SK-N-SH (cell line): ENCODE measurements at regions not wholly inside any gene's neighbourhood (a gene's known extent, or its start where the extent isn't known, plus 50 kb on each side); places are given as distances from the start of the nearest gene placed in this dataset.

Experiments used
- FOSL2 ChIP-seq: IDR thresholded peaks from 2 replicates; pipeline ENCODE4 v1.4.0; 2012; ENCODE audit warnings: low read depth, mild to moderate bottlenecking, moderate library complexity, borderline replicate concordance
- MAX ChIP-seq: IDR thresholded peaks from 2 replicates; pipeline ENCODE4 v1.4.0; 2012; ENCODE audit warnings: low read depth
- TAF1 ChIP-seq: IDR thresholded peaks from 2 replicates; pipeline ENCODE4 v1.6.1; 2012; ENCODE audit warnings: low read depth, mild to moderate bottlenecking, low read length, moderate library complexity, borderline replicate concordance
- TF ChIP-seq, protein P1 (sequence below): IDR thresholded peaks from 2 replicates; pipeline ENCODE4 v1.6.1; 2012; ENCODE audit warnings: mild to moderate bottlenecking, low read depth, low read length, moderate library complexity
- TF ChIP-seq, protein P2 (sequence below): IDR thresholded peaks from 2 replicates; pipeline ENCODE4 v1.4.0; 2012; ENCODE audit warnings: low read depth, borderline replicate concordance

- TF ChIP-seq MAX (no peak), TAF1 (no peak), FOSL2 (no peak)
- TF ChIP-seq, protein P1, sequence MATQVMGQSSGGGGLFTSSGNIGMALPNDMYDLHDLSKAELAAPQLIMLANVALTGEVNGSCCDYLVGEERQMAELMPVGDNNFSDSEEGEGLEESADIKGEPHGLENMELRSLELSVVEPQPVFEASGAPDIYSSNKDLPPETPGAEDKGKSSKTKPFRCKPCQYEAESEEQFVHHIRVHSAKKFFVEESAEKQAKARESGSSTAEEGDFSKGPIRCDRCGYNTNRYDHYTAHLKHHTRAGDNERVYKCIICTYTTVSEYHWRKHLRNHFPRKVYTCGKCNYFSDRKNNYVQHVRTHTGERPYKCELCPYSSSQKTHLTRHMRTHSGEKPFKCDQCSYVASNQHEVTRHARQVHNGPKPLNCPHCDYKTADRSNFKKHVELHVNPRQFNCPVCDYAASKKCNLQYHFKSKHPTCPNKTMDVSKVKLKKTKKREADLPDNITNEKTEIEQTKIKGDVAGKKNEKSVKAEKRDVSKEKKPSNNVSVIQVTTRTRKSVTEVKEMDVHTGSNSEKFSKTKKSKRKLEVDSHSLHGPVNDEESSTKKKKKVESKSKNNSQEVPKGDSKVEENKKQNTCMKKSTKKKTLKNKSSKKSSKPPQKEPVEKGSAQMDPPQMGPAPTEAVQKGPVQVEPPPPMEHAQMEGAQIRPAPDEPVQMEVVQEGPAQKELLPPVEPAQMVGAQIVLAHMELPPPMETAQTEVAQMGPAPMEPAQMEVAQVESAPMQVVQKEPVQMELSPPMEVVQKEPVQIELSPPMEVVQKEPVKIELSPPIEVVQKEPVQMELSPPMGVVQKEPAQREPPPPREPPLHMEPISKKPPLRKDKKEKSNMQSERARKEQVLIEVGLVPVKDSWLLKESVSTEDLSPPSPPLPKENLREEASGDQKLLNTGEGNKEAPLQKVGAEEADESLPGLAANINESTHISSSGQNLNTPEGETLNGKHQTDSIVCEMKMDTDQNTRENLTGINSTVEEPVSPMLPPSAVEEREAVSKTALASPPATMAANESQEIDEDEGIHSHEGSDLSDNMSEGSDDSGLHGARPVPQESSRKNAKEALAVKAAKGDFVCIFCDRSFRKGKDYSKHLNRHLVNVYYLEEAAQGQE: no peak
- TF ChIP-seq, protein P2, sequence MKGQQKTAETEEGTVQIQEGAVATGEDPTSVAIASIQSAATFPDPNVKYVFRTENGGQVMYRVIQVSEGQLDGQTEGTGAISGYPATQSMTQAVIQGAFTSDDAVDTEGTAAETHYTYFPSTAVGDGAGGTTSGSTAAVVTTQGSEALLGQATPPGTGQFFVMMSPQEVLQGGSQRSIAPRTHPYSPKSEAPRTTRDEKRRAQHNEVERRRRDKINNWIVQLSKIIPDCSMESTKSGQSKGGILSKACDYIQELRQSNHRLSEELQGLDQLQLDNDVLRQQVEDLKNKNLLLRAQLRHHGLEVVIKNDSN: no peak
Measured at GRCh38 chr11:100498780-100499179, 188.3 kb upstream of the ARHGAP42 start.
